T-helper 17 cell (primary cell): ENCODE measurements at regions not wholly inside any gene's neighbourhood (a gene's known extent, or its start where the extent isn't known, plus 50 kb on each side); places are given as distances from the start of the nearest gene placed in this dataset.
"Not testable (repeated sequence)": the region's sequence is repeated elsewhere in the genome, so short reads cannot be mapped to it uniquely, and the experiment has no call there.

Source experiments
- ATAC-seq: fragments of 150-1000 bp; cut with Tn5 transposase; 2 replicates; pipeline ENCODE4 v1.10.0; 2021; ENCODE audit warnings: mild to moderate bottlenecking, moderate library complexity
- DNase-seq, 3 donors: peaks; one replicate each; pipeline versions ENCODE4 v3.0.0 to v3.0.0-alpha.2; 2020 to 2021
- H3K9me3 ChIP-seq: one replicate; pipeline ENCODE4 v1.7.0; 2013; ENCODE audit warnings: low read length, mild to moderate bottlenecking; ENCODE audit not compliant: control insufficient read depth, poor library complexity, severe bottlenecking
- H3K27ac Mint-ChIP-seq: one replicate; pipeline ENCODE4 v1.8.0; 2022; ENCODE audit warnings: mild to moderate bottlenecking, moderate library complexity, mixed read lengths
- H3K27me3 Mint-ChIP-seq: one replicate; pipeline ENCODE4 v1.8.0; 2022; ENCODE audit warnings: mixed read lengths
- H3K36me3 Mint-ChIP-seq: one replicate; pipeline ENCODE4 v1.8.0; 2022; ENCODE audit warnings: low read depth, mixed read lengths
- H3K4me1 Mint-ChIP-seq: one replicate; pipeline ENCODE4 v1.8.0; 2022; ENCODE audit warnings: mild to moderate bottlenecking, mixed read lengths
- H3K4me3 Mint-ChIP-seq: one replicate; pipeline ENCODE4 v1.8.0; 2022; ENCODE audit warnings: mild to moderate bottlenecking, moderate library complexity, mixed read lengths

DNA sequence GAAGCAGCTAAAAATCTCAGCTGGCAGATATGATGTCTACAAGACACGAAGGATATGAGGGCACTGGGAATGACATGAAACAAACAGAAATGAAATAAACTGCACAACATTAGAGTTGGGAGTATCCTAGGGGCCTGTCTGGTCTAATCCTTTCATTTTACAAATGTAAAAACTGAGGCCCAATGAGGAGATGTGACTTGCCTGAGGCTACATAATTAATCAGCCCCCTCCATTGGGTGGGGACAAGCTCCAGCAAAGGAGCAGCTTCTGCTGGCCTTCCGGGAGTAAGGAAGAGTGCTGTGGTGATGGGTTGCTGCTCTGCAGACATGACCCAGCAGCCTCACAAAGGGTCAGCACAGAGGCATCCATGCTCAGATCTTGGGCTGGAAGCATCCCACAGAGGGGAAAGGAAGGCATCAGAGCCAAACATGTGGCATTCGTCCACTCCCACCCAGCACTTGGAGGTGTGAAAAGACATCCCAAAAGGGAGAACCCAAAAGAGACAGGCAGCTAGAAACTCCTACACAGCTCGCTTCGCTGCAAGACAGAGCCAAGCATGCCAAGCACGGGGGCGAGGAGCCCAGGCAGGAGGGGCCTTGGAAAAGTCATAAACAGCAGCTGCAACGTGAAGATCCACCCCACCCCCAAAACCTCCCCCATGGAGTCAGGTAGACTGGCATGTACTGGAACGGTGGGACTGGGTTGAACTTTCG, 183.7 kb downstream of the UNC5CL start:
- DNase-seq (no peak), ATAC-seq (no peak)
- no peaks in the 10 kb centered on the region for H3K9me3 ChIP-seq
- H3K27me3 Mint-ChIP-seq, result peaks cover 25% of the 10 kb centered on the region
- H3K4me3 Mint-ChIP-seq, result no peak overlapping the region
- H3K4me1 Mint-ChIP-seq, result peaks cover 2% of the 10 kb centered on the region
- no peaks in the 10 kb centered on the region for H3K36me3 Mint-ChIP-seq
- H3K27ac Mint-ChIP-seq, result no peak overlapping the region

DNA sequence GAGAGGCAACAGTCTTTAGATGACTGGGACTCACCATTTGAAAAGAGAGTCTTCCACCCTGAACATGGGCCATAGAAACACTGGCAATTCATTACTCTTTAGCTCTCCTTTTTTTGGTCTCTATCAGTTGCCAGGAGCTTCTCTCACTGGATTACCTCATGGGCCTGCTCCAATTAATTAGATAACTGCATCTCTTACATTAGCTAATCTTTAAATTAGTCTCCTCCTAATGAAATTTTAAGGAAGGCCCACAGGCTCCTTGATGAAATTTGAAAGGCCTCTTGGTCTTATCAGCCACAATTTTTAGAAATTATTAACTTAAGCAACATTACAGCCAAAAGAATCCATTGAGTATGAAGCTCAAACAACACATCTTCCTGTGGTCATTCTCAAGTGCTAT, 184.4 kb downstream of the UNC5CL start:
- peaks cover 33% of the 10 kb centered on the region for H3K27me3 Mint-ChIP-seq

DNA sequence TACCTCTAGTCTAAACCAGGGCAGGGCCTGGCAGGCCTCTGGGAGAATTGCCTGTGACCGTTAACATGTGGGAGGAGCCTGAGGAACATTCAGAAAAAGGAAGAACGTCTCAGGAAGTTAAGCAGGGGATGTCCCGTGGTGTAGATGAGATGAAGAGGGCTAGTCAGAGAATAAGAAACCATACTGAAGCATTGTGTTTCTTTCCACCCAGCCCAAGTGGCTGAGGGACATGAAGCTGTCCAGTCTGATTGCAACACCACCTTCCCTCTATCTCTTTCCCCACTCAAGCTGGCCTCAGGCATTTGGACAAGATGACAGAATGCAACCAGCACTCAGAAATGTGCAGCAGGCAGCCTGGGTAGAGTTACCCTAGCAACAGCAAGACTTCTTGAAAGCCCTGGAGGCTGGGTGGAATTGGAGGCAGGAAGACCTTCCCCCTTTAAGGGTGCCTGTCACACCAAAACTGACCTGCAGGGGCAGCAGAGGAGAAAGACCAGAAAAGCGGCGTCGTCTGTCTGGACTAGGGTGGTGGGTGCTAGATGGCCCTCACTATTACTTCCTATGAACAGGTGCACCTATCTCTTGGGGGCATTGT, 186.1 kb downstream of the UNC5CL start:
- peaks cover 49% of the 10 kb centered on the region for H3K27me3 Mint-ChIP-seq
- no peak overlapping the region for H3K4me3 Mint-ChIP-seq
- ATAC-seq (no peak), DNase-seq (no peak)
- no peaks in the 10 kb centered on the region for H3K36me3 Mint-ChIP-seq
- H3K9me3 ChIP-seq, result no peaks in the 10 kb centered on the region
- peaks cover 2% of the 10 kb centered on the region for H3K4me1 Mint-ChIP-seq
- H3K27ac Mint-ChIP-seq, result no peak overlapping the region

More for the DNA sequence above, 184.4 kb downstream of the UNC5CL start:
- DNase-seq, result no peak
- ATAC-seq, result no peak
- Mint-ChIP-seq H3K4me1 (peaks cover 2% of the 10 kb centered on the region), H3K36me3 (no peaks in the 10 kb centered on the region), H3K27ac (no peak overlapping the region), H3K4me3 (no peak overlapping the region)
- H3K9me3 ChIP-seq, result no peaks in the 10 kb centered on the region

DNA sequence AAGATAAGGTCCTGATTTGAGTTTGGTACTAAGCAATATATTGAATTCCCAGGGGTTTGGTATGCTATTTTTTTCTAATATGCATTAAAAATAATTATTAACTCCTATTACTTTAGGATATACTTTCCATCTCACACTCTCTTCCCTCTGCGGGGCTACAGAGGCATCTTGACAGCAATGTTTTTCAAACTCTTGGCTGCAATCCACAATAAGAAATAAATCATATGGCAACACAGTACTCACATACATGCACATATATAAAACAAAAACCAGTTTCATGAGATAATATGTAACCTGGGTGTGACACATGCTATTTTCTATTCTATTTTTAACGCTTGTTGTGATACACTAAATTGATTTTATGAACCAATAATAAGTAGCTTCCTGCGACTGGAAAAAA, 189.5 kb downstream of the UNC5CL start:
- DNase-seq, result no peak
- Mint-ChIP-seq H3K4me1 (peaks cover 4% of the 10 kb centered on the region), H3K27me3 (peaks cover 49% of the 10 kb centered on the region), H3K4me3 (no peak overlapping the region), H3K27ac (no peak overlapping the region), H3K36me3 (peaks cover 3% of the 10 kb centered on the region)
- ATAC-seq, result no peak
- no peaks in the 10 kb centered on the region for H3K9me3 ChIP-seq

DNA sequence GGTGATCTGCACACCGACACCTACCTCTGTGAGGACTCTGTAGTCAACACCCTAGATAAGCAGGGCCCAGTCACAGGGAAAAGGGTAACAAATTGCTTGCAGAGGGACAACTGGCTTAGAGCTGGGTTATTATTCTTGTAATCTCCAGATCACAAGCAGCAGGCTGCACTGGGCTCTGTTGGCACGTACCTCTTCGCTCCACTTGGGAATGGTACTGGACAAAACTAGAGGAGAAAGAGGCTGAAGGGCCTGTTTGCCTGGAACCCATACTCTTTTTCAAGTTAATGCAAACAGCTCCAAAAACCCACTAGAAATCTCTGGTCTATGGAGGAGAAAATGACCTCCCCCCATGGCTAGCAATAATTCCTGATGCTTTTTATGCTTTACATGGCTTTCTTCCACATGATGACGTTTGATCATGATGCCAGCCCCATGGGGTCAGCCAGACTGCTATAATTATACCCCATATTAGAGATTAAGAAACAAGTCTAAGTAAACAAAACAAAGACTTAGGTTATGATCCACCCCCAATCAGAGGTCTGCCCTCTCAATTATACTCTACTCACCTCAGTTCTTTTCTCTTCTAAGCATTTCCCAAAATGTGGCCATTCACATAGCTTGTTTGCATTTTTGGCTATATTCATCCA, 190.0 kb downstream of the UNC5CL start:
- ATAC-seq (no peak), DNase-seq (no peak)
- no peak overlapping the region for H3K4me3 Mint-ChIP-seq
- no peak overlapping the region for H3K27ac Mint-ChIP-seq
- H3K27me3 Mint-ChIP-seq, result peaks cover 54% of the 10 kb centered on the region
- no peaks in the 10 kb centered on the region for H3K9me3 ChIP-seq
- peaks cover 4% of the 10 kb centered on the region for H3K4me1 Mint-ChIP-seq
- peaks cover 3% of the 10 kb centered on the region for H3K36me3 Mint-ChIP-seq

DNA sequence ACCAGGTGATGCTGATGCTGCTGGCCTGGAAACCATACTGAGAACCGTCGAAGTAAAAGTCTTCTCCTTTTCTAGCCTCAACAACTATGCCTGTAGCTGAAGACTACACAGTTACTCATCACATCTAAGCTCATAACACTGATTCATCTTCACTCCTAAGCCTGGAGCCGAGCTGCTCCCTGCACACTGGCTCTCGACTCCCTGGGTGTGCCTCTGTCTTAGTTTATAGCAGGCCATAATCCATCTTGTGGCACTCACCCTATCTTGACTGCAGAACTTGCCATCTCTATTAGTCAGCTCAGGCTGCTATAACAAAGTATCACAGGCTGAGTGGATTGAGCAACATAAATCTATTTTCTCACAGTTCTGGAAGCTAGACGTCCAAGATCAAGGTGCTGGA, 191.0 kb downstream of the UNC5CL start:
- DNase-seq, result no peak
- Mint-ChIP-seq H3K36me3 (peaks cover 3% of the 10 kb centered on the region), H3K27me3 (peaks cover 64% of the 10 kb centered on the region), H3K4me3 (no peak overlapping the region), H3K4me1 (peaks cover 4% of the 10 kb centered on the region), H3K27ac (no peak overlapping the region)
- no peak for ATAC-seq
- H3K9me3 ChIP-seq, result no peaks in the 10 kb centered on the region

DNA sequence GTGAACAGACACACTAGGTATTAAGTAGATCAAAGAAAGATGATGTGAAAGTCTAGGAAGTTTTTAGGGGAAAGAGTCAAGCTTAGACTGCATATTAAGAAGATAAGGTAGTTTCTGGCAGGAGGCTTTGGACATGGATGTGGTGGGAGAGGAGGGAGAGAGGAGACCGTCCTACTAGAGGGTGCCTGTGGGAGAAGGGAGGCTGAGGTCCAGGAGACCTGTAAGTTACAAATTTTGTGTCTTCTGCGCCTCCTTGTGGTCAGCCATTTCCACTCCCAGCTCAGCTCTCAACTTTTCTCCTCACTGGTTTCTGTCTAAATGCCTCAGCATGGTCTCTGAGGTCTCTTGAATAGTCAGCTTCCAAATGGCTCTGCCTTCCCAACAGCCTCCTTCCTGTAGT, 193.5 kb downstream of the UNC5CL start:
- H3K9me3 ChIP-seq, result no peaks in the 10 kb centered on the region
- Mint-ChIP-seq H3K27me3 (peaks cover 74% of the 10 kb centered on the region), H3K4me3 (no peak overlapping the region), H3K4me1 (peaks cover 2% of the 10 kb centered on the region), H3K27ac (no peak overlapping the region), H3K36me3 (peaks cover 3% of the 10 kb centered on the region)
- no peak for ATAC-seq
- DNase-seq, result no peak

DNA sequence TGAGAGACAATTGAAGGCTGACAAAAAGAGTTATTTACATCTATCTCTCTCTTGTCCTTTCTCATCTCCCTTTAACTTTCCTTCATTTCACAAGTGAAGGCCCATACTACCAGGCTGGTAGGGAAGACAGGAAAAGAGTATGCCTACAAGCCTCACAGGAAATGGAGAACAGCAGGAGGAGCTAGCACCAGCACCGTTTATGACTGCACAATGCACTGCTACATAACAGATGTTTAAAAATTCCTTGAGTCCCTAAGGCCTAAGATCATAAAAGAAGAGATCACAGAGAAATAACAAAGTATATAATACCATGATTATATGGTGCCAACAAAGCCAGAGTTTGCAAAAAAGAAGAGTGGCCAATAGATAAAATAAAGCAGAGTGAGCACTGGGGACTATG, 194.8 kb downstream of the UNC5CL start:
- Mint-ChIP-seq H3K27ac (no peak overlapping the region), H3K4me3 (no peak overlapping the region), H3K27me3 (peaks cover 64% of the 10 kb centered on the region), H3K36me3 (peaks cover 3% of the 10 kb centered on the region), H3K4me1 (peaks cover 2% of the 10 kb centered on the region)
- ATAC-seq (no peak), DNase-seq (no peak)
- H3K9me3 ChIP-seq, result no peaks in the 10 kb centered on the region

DNA sequence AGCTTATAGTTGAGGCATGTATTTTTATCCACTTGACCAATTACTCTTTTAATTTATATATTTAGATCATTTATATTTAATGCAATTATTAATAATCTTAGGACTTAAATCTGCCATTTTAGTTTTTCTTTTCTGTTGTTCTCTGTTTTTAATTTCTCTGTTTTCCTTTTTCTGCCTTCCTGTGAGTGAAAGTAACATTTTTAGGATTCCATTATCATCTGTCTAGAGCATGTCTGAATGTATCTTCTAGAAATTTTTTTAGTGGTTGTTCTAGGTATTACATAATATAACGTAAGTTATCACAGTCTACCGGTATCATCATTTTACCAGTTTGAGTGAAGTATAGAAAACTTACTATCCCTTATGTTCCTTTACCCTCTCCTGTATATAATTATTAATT, 197.3 kb downstream of the UNC5CL start:
- ATAC-seq, result no peak
- DNase-seq, result no peak
- no peak overlapping the region for H3K4me3 Mint-ChIP-seq
- H3K27ac Mint-ChIP-seq, result no peak overlapping the region
- H3K27me3 Mint-ChIP-seq, result peaks cover 55% of the 10 kb centered on the region
- H3K9me3 ChIP-seq, result no peaks in the 10 kb centered on the region
- H3K4me1 Mint-ChIP-seq, result peaks cover 2% of the 10 kb centered on the region
- peaks cover 3% of the 10 kb centered on the region for H3K36me3 Mint-ChIP-seq

DNA sequence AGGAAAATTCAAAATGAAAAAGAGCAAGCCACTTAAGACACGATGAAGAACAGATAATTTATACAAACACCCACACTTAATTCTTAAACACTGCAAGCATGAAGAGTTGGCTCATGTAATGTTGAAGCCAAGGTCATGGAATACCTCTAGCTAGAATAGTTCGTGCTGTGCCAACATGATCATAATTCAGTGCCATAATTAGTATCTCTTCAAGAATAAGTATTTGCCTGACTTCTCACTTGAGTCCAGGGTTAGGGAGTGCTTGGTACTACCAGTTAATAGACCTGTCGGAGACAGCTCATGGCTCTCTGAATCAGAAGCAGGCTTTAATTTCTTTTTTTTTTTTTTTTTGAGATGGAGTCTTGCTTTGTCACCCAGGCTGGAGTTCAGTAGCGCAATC, 206.3 kb downstream of the UNC5CL start:
- Mint-ChIP-seq H3K27ac (no peak overlapping the region), H3K27me3 (peaks cover 59% of the 10 kb centered on the region), H3K36me3 (no peaks in the 10 kb centered on the region), H3K4me3 (no peak overlapping the region), H3K4me1 (no peaks in the 10 kb centered on the region)
- ATAC-seq (no peak), DNase-seq (no peak)
- no peaks in the 10 kb centered on the region for H3K9me3 ChIP-seq

DNA sequence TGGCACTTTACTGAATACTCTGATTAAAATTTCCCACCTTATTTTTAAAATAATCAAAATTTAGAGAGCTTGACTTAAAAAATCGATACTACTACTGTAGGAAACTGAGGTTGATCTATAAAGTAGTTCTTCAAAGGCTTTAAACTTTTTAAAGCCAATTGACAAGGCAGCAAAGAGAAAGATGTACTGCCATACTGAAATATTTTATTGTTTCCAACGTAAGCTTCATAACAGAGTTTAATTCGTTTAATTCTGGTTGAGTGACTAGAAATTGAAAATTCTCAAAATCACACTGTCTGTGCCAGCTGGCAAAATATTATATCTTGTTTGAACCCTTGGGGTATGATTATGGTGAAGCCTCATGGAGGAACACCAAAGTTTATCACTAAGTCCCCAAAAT, 207.6 kb downstream of the UNC5CL start:
- Mint-ChIP-seq H3K27ac (no peak overlapping the region), H3K36me3 (no peaks in the 10 kb centered on the region), H3K27me3 (peaks cover 63% of the 10 kb centered on the region), H3K4me3 (no peak overlapping the region), H3K4me1 (no peaks in the 10 kb centered on the region)
- H3K9me3 ChIP-seq, result no peaks in the 10 kb centered on the region
- ATAC-seq (no peak), DNase-seq (no peak)

DNA sequence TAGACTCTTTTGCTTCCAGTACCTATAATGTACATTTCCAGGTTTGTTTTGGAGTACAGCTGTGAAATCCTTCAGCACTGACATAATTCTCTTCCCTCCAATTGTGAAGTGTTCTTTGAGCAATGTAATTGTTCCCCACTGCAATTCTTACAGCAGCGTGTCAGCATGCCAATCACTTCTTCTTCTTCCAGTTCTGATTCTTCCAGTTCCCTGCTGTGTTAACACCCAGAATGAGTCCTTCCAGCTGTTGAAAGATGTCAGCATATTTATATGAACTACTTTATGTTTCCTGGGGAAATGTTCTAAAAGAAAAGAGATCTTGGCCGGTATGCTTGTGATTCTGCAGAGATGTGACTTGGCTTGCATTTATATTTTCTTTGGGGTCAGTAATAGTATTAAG, 213.9 kb downstream of the UNC5CL start:
- H3K27me3 Mint-ChIP-seq, result peaks cover 45% of the 10 kb centered on the region
- no peak for DNase-seq
- no peaks in the 10 kb centered on the region for H3K4me1 Mint-ChIP-seq
- no peak for ATAC-seq
- H3K36me3 Mint-ChIP-seq, result no peaks in the 10 kb centered on the region
- H3K27ac Mint-ChIP-seq, result no peak overlapping the region
- H3K4me3 Mint-ChIP-seq, result no peak overlapping the region
- no peaks in the 10 kb centered on the region for H3K9me3 ChIP-seq

DNA sequence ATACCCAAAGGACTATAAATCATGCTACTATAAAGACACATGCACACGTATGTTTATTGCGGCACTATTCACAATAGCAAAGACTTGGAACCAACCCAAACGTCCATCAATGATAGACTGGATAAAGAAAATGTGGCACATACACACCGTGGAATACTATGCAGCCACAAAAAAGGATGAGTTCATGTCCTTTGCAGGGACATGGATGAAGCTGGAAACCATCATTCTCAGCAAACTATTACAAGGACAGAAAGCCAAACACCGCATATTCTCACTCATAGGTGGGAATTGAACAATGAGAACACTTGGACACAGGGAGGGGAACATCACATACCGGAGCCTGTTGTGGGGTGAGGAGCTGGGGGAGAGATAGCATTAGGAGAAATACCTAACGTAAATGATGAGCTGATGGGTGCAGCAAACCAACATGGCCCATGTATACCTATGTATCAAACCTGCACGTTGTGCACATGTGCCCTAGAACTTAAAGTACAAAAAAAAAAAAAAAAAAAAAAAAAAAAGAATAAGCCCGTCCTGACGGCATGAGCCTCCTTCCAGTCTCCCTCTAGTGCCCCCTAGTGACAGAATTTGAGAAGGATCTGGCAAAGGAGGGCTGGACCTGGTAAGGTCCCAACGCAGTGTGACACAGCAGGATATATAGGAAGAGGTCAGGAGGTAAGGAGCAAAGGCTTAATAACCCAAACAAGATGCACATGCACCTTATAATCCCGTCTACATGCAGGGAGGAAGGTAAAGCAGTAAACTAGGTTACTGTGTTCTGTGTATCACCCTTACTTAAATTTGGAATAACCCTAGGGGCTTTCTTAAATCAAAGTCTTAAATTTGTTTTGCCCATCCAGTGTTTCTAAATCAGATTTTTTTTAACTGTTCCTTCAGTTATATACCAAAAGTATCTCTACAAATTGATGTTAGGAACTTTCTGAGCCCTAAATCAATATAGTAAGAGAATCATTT, 214.8 kb downstream of the UNC5CL start:
- peaks cover 48% of the 10 kb centered on the region for H3K27me3 Mint-ChIP-seq
- not testable (repeated sequence) for H3K9me3 ChIP-seq, H3K4me3 Mint-ChIP-seq, H3K4me1 Mint-ChIP-seq, H3K27ac Mint-ChIP-seq, H3K36me3 Mint-ChIP-seq, DNase-seq
- ATAC-seq, result peak; percentile 35
